ENCODE measurements at regions not wholly inside any gene's neighbourhood (a gene's known extent, or its start where the extent isn't known, plus 50 kb on each side); places are given as distances from the start of the nearest gene placed in this dataset.
A peak's percentile ranks its signal among the peaks of the same experiment; 100 is the strongest.

DNA sequence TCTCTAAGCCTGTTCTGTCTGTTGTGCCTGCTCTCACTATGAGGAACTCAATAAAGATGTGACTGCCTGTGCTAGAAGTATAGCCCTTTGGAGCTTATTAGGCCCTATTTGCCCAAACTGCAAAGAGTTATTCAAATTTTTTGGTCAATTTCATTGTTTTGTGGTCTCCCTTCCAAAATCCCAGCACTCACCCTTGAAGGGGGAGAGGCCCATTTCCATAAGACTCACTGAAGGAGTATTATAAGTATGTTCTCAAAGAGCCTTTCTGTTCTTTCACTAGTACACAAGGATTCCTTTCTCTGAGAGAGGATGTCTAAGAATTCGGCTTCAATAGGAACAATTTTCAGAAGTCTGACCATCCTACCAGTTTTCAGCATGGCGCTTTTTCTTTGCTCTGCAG is 641.9 kb upstream of the REG3G start:
- H3K36me3 ChIP-seq (ENCODE audit: control insufficient read depth, insufficient read depth, low read length): no peaks in the 10 kb centered on the region
- H3K27ac ChIP-seq (ENCODE audit: low read depth, low read length): no peak overlapping the region
- H2BK15ac ChIP-seq (replicated peaks; ENCODE audit: low read depth): no peak overlapping the region
- DNase-seq: no peak
- no peak overlapping the region for H3K56ac ChIP-seq (ENCODE audit: low read length)
- no peak overlapping the region for H2AK5ac ChIP-seq (ENCODE audit: low read length)
- no peak overlapping the region for H3K4me3 ChIP-seq (ENCODE audit: low read length)
- H3K18ac ChIP-seq (ENCODE audit: low read length): no peak overlapping the region
- no peak overlapping the region for H3K9ac ChIP-seq (ENCODE audit: low read length)
- no peak overlapping the region for H3K4me2 ChIP-seq (ENCODE audit: low read length)
- no peak overlapping the region for H2BK120ac ChIP-seq (ENCODE audit: low read depth, low read length)
- no peak overlapping the region for H3K23ac ChIP-seq (ENCODE audit: low read length)
- no peaks in the 10 kb centered on the region for H3K79me2 ChIP-seq (ENCODE audit: control insufficient read depth, insufficient read depth, low read length)
- no CpG with 5 or more reads among the region's 2 CpGs for WGBS (ENCODE audit: extremely low coverage, insufficient coverage, low lambda C conversion rate)
- no peaks in the 10 kb centered on the region for H3K79me1 ChIP-seq (ENCODE audit: low read length)
- H4K8ac ChIP-seq (ENCODE audit: low read depth, low read length): no peak overlapping the region
- no peaks in the 10 kb centered on the region for H3K4me1 ChIP-seq (ENCODE audit: control insufficient read depth, low read depth, low read length)
- H2BK5ac ChIP-seq (ENCODE audit: low read length): no peak overlapping the region
- no peak overlapping the region for H4K5ac ChIP-seq (ENCODE audit: low read length)
- H3K4ac ChIP-seq (ENCODE audit: low read depth, low read length): no peak overlapping the region
- no peaks in the 10 kb centered on the region for H3K27me3 ChIP-seq (ENCODE audit: insufficient read depth, low read length, poor library complexity)

DNA sequence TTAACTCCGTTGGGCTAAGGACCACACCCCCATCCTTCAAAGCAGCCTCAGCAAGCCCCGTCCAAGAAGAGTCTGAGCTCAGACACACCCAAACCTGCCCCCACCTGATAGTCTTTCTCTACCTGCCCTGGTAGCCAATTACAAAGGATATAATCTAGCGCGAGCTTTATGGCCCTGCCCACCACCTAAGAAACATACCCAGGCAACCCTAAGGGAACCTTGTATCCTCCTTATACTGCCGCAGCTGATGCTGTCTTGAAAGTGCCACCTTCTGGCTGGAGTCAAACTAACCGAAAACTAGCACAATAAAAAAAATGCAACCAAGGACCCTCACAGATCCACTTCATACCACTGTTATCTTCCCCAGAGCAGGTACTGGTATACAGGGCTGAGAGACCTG is 628.3 kb upstream of the REG3G start:
- Histone ChIP-seq H2BK15ac (replicated peaks; ENCODE audit: low read depth) (no peak overlapping the region), H3K4me2 (ENCODE audit: low read length) (no peak overlapping the region), H2BK5ac (ENCODE audit: low read length) (no peak overlapping the region), H3K23ac (ENCODE audit: low read length) (no peak overlapping the region), H3K4ac (ENCODE audit: low read depth, low read length) (no peak overlapping the region), H3K9ac (ENCODE audit: low read length) (no peak overlapping the region), H4K5ac (ENCODE audit: low read length) (no peak overlapping the region), H3K18ac (ENCODE audit: low read length) (no peak overlapping the region), H3K27ac (ENCODE audit: low read depth, low read length) (no peak overlapping the region), H3K36me3 (ENCODE audit: control insufficient read depth, insufficient read depth, low read length) (no peaks in the 10 kb centered on the region), H2AK5ac (ENCODE audit: low read length) (no peak overlapping the region), H3K4me3 (ENCODE audit: low read length) (no peak overlapping the region), H3K4me1 (ENCODE audit: control insufficient read depth, low read depth, low read length) (no peaks in the 10 kb centered on the region), H4K8ac (ENCODE audit: low read depth, low read length) (no peak overlapping the region), H3K79me2 (ENCODE audit: control insufficient read depth, insufficient read depth, low read length) (no peaks in the 10 kb centered on the region), H3K27me3 (ENCODE audit: insufficient read depth, low read length, poor library complexity) (no peaks in the 10 kb centered on the region), H2BK120ac (ENCODE audit: low read depth, low read length) (no peak overlapping the region), H3K56ac (ENCODE audit: low read length) (no peak overlapping the region), H3K79me1 (ENCODE audit: low read length) (no peaks in the 10 kb centered on the region)
- WGBS (ENCODE audit: extremely low coverage, insufficient coverage, low lambda C conversion rate): no CpG with 5 or more reads among the region's 6 CpGs
- peak; percentile 1 for DNase-seq

DNA sequence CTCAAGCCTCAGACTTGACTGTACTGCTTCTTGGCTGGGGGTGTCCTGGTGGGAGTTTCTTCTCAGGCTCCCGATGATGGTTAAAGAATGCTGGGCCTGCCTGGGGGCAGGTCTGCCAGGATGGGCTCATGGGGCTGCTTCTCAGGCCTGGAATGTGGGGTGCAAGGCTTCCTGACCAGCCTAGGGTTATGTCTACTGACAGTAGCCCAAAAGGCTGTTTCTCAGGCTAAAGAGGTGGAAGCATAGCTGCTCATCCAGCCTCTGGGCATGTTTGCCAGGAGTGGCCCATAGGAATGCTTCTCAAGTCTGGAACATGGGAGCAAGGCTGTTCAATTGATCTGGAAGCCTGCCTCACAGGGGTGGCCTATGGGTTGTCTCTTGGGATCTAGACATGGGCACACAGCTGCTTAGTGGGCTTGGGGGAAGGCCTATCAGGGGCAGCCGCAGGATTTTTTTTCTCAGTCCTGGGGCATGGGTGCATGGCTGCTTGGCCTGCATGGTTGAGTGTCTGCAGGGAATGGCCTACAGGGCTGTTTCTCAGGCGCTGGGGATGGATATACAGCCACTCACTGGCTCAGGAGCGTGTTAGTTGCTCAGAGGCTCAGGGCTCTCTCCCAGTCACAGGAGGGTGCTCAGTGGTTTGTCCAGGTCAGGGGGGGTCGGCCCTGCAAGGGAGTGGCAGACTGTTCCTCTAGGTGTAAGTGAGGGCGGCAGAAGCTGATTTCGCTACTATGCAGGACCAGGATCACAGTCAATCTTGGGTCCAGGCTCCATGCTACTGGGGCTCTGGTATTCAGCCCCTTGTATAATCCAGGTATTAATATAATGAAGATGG is 617.3 kb upstream of the REG3G start:
- Histone ChIP-seq H3K27me3 (ENCODE audit: insufficient read depth, low read length, poor library complexity) (no peaks in the 10 kb centered on the region), H2BK15ac (replicated peaks; ENCODE audit: low read depth) (no peak overlapping the region), H4K8ac (ENCODE audit: low read depth, low read length) (no peak overlapping the region), H3K79me2 (ENCODE audit: control insufficient read depth, insufficient read depth, low read length) (no peaks in the 10 kb centered on the region), H3K4me3 (ENCODE audit: low read length) (no peak overlapping the region), H3K4ac (ENCODE audit: low read depth, low read length) (no peak overlapping the region), H3K79me1 (ENCODE audit: low read length) (no peaks in the 10 kb centered on the region), H3K9ac (ENCODE audit: low read length) (no peak overlapping the region), H3K56ac (ENCODE audit: low read length) (no peak overlapping the region), H2BK120ac (ENCODE audit: low read depth, low read length) (no peak overlapping the region), H3K36me3 (ENCODE audit: control insufficient read depth, insufficient read depth, low read length) (no peaks in the 10 kb centered on the region), H3K4me2 (ENCODE audit: low read length) (no peak overlapping the region), H3K4me1 (ENCODE audit: control insufficient read depth, low read depth, low read length) (no peaks in the 10 kb centered on the region), H2AK5ac (ENCODE audit: low read length) (no peak overlapping the region), H3K23ac (ENCODE audit: low read length) (no peak overlapping the region), H3K18ac (ENCODE audit: low read length) (no peak overlapping the region), H3K27ac (ENCODE audit: low read depth, low read length) (no peak overlapping the region), H2BK5ac (ENCODE audit: low read length) (no peak overlapping the region), H4K5ac (ENCODE audit: low read length) (no peak overlapping the region)
- WGBS (ENCODE audit: extremely low coverage, insufficient coverage, low lambda C conversion rate): no CpG with 5 or more reads among the region's 7 CpGs
- no peak for DNase-seq

DNA sequence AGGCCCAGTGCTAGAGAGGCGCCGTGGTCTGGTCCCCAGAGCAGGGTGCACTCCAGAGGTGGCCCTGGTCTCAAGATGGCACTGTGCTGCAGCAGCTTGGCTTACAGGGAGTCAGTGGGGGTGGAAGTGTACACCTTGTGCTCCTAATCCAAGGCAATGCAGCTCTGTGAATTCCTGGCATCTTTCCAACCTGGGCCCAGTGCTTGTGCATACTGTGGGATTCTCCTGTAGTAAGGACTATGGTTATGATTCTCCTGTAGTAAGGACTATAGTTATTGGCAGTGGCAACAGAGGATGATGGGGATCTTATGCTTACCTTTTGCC is 616.7 kb upstream of the REG3G start:
- H2BK5ac ChIP-seq (ENCODE audit: low read length): no peak overlapping the region
- H3K4me2 ChIP-seq (ENCODE audit: low read length): no peak overlapping the region
- H3K79me1 ChIP-seq (ENCODE audit: low read length): no peaks in the 10 kb centered on the region
- no peak overlapping the region for H4K8ac ChIP-seq (ENCODE audit: low read depth, low read length)
- H2BK15ac ChIP-seq (replicated peaks; ENCODE audit: low read depth): no peak overlapping the region
- no peak overlapping the region for H3K27ac ChIP-seq (ENCODE audit: low read depth, low read length)
- H3K23ac ChIP-seq (ENCODE audit: low read length): no peak overlapping the region
- DNase-seq: no peak
- no peak overlapping the region for H2BK120ac ChIP-seq (ENCODE audit: low read depth, low read length)
- H3K9ac ChIP-seq (ENCODE audit: low read length): no peak overlapping the region
- no peak overlapping the region for H4K5ac ChIP-seq (ENCODE audit: low read length)
- no peak overlapping the region for H3K4me3 ChIP-seq (ENCODE audit: low read length)
- H3K27me3 ChIP-seq (ENCODE audit: insufficient read depth, low read length, poor library complexity): no peaks in the 10 kb centered on the region
- no peaks in the 10 kb centered on the region for H3K36me3 ChIP-seq (ENCODE audit: control insufficient read depth, insufficient read depth, low read length)
- H3K18ac ChIP-seq (ENCODE audit: low read length): no peak overlapping the region
- H2AK5ac ChIP-seq (ENCODE audit: low read length): no peak overlapping the region
- no peaks in the 10 kb centered on the region for H3K4me1 ChIP-seq (ENCODE audit: control insufficient read depth, low read depth, low read length)
- H3K79me2 ChIP-seq (ENCODE audit: control insufficient read depth, insufficient read depth, low read length): no peaks in the 10 kb centered on the region
- no CpG with 5 or more reads among the region's 2 CpGs for WGBS (ENCODE audit: extremely low coverage, insufficient coverage, low lambda C conversion rate)
- H3K4ac ChIP-seq (ENCODE audit: low read depth, low read length): no peak overlapping the region
- no peak overlapping the region for H3K56ac ChIP-seq (ENCODE audit: low read length)

DNA sequence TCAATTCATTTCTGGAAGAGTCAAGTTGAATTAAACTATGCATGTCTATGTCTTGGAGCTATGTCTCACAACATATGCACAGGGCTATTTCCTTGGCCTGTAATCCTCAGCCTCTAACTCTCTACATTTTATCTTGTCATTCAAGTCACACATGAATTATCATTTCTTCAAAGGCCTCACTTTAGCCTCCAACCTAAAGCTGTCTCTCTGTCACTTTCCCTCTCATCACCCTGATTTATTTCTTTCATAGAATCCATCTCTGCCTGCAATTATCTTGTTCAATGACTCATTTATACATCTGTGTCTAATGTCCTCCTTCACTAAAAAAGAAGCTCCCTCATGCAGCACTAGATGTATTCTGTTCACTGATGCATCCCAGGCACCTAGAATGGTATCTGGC is 614.2 kb upstream of the REG3G start:
- no peak overlapping the region for H4K8ac ChIP-seq (ENCODE audit: low read depth, low read length)
- H3K79me2 ChIP-seq (ENCODE audit: control insufficient read depth, insufficient read depth, low read length): no peaks in the 10 kb centered on the region
- no peak overlapping the region for H3K56ac ChIP-seq (ENCODE audit: low read length)
- no peak overlapping the region for H2BK5ac ChIP-seq (ENCODE audit: low read length)
- no peaks in the 10 kb centered on the region for H3K27me3 ChIP-seq (ENCODE audit: insufficient read depth, low read length, poor library complexity)
- H2BK15ac ChIP-seq (replicated peaks; ENCODE audit: low read depth): no peak overlapping the region
- no peaks in the 10 kb centered on the region for H3K36me3 ChIP-seq (ENCODE audit: control insufficient read depth, insufficient read depth, low read length)
- H2BK120ac ChIP-seq (ENCODE audit: low read depth, low read length): no peak overlapping the region
- no peak overlapping the region for H3K4me2 ChIP-seq (ENCODE audit: low read length)
- no peak overlapping the region for H2AK5ac ChIP-seq (ENCODE audit: low read length)
- no peak overlapping the region for H3K27ac ChIP-seq (ENCODE audit: low read depth, low read length)
- DNase-seq: no peak
- H3K4me1 ChIP-seq (ENCODE audit: control insufficient read depth, low read depth, low read length): no peaks in the 10 kb centered on the region
- H3K4me3 ChIP-seq (ENCODE audit: low read length): no peak overlapping the region
- no peak overlapping the region for H3K23ac ChIP-seq (ENCODE audit: low read length)
- no peak overlapping the region for H4K5ac ChIP-seq (ENCODE audit: low read length)
- H3K79me1 ChIP-seq (ENCODE audit: low read length): no peaks in the 10 kb centered on the region
- no peak overlapping the region for H3K4ac ChIP-seq (ENCODE audit: low read depth, low read length)
- H3K18ac ChIP-seq (ENCODE audit: low read length): no peak overlapping the region
- no peak overlapping the region for H3K9ac ChIP-seq (ENCODE audit: low read length)

GRCh38 chr2:78416625-78417300 is 608.7 kb upstream of the REG3G start:
- Histone ChIP-seq H4K8ac (ENCODE audit: low read depth, low read length) (no peak overlapping the region), H3K9ac (ENCODE audit: low read length) (no peak overlapping the region), H3K4me1 (ENCODE audit: control insufficient read depth, low read depth, low read length) (no peaks in the 10 kb centered on the region), H2AK5ac (ENCODE audit: low read length) (no peak overlapping the region), H3K36me3 (ENCODE audit: control insufficient read depth, insufficient read depth, low read length) (no peaks in the 10 kb centered on the region), H3K79me2 (ENCODE audit: control insufficient read depth, insufficient read depth, low read length) (no peaks in the 10 kb centered on the region), H4K5ac (ENCODE audit: low read length) (no peak overlapping the region), H2BK5ac (ENCODE audit: low read length) (no peak overlapping the region), H3K79me1 (ENCODE audit: low read length) (no peaks in the 10 kb centered on the region), H3K4me2 (ENCODE audit: low read length) (no peak overlapping the region), H2BK15ac (replicated peaks; ENCODE audit: low read depth) (no peak overlapping the region), H3K27ac (ENCODE audit: low read depth, low read length) (no peak overlapping the region), H3K23ac (ENCODE audit: low read length) (no peak overlapping the region), H3K4ac (ENCODE audit: low read depth, low read length) (no peak overlapping the region), H3K18ac (ENCODE audit: low read length) (no peak overlapping the region), H3K4me3 (ENCODE audit: low read length) (no peak overlapping the region), H2BK120ac (ENCODE audit: low read depth, low read length) (no peak overlapping the region), H3K56ac (ENCODE audit: low read length) (no peak overlapping the region), H3K27me3 (ENCODE audit: insufficient read depth, low read length, poor library complexity) (no peaks in the 10 kb centered on the region)
- no CpG with 5 or more reads among the region's 2 CpGs for whole genome bisulfite sequencing (ENCODE audit: extremely low coverage, insufficient coverage, low lambda C conversion rate)
- DNase-seq: no peak
